OCI-LY1 (cell line): ENCODE measurements at regions not wholly inside any gene's neighbourhood (a gene's known extent, or its start where the extent isn't known, plus 50 kb on each side); places are given as distances from the start of the nearest gene placed in this dataset.

ENCODE experiments used
- CTCF ChIP-seq: fragments of 200-600 bp; sonication (generic), shearing (Covaris generic); IDR thresholded peaks from 2 replicates; pipeline ENCODE4 v1.5.1; 2017; ENCODE audit warnings: mild to moderate bottlenecking, antibody characterized with exemption, low read length, moderate library complexity, mixed read lengths
- EZH2 ChIP-seq: fragments of 200-600 bp; sonication (generic), shearing (Covaris generic); IDR thresholded peaks from 2 replicates; pipeline ENCODE4 v1.8.0; 2017; ENCODE audit warnings: borderline replicate concordance, mixed run types, mild to moderate bottlenecking, antibody characterized with exemption, low read length, moderate library complexity, mixed read lengths

- no peak for TF ChIP-seq CTCF
- TF ChIP-seq EZH2: no peak
Observed at GRCh38 chr7:36064676-36065075, 88.4 kb upstream of the EEPD1 start.
